ENCODE measurements at regions not wholly inside any gene's neighbourhood (a gene's known extent, or its start where the extent isn't known, plus 50 kb on each side); places are given as distances from the start of the nearest gene placed in this dataset.

DNA sequence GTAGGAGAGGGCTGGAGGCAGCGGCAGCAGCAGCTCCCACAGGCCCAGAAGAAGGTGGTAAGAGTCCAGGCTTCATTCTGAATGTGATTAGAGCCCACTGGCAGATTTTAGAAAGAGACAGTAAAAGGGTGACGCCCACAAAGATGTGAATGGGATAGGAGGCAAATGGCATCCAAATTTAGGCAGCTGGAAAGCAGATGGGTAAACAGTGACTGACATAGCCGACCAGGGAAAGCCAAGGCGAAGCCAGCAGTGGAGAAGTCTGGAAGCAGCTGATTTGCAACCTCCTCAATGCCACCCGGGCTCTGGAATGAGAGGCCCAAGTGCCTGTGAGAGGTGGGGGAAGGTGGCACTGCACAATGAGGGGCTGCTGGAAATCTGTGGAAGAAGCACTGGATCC, 103.3 kb downstream of the C5orf15 start:
- no peak for TF ChIP-seq EZH2 (IDR thresholded peaks at IDR 0.05; ENCODE audit: borderline replicate concordance, low read length)
- no peak for TF ChIP-seq CTCF (conservative IDR thresholded peaks at IDR 0.05 in 1 of 2, IDR thresholded peaks at IDR 0.05 in 1 of 2; ENCODE audit: extremely low read depth in 1 of 2, insufficient read depth in 1 of 2, low read depth in 1 of 2, low read length in 2 of 2)
